Tibial nerve (tissue), 4 donors: ENCODE measurements at regions not wholly inside any gene's neighbourhood (a gene's known extent, or its start where the extent isn't known, plus 50 kb on each side); places are given as distances from the start of the nearest gene placed in this dataset.

Experiments used
- DNase-seq, 2 donors: peaks; one replicate each; pipeline ENCODE4 v3.0.0-alpha.2; 2019; ENCODE audit warnings: low spot score in 2 of 2
- H3K27ac ChIP-seq, 4 donors: fragments of 200-600 bp; sonication (generic) in 3 of 4; one replicate each; pipeline ENCODE4 v1.5.1; 2017 to 2019; ENCODE audit warnings: mild to moderate bottlenecking in 1 of 4
- H3K27me3 ChIP-seq, 2 donors: fragments of 200-600 bp; sonication (generic) in 1 of 2; one replicate each; pipeline versions ENCODE4 v1.5.1 to v1.6.0; 2017 to 2019
- H3K36me3 ChIP-seq, 3 donors: fragments of 200-600 bp; sonication (generic); one replicate each; pipeline ENCODE4 v1.5.1; 2018 to 2019
- H3K4me1 ChIP-seq, 4 donors: fragments of 200-600 bp; sonication (generic) in 3 of 4; one replicate each; pipeline ENCODE4 v1.5.1; 2017 to 2019
- H3K4me3 ChIP-seq, 4 donors: fragments of 200-600 bp; sonication (generic) in 3 of 4; one replicate each; pipeline ENCODE4 v1.5.1; 2017 to 2019; ENCODE audit warnings: mild to moderate bottlenecking in 1 of 4, moderate library complexity in 1 of 4
- H3K9me3 ChIP-seq, 4 donors: fragments of 200-600 bp; sonication (generic) in 3 of 4; one replicate each; pipeline ENCODE4 v1.5.1; 2017 to 2019
- EP300 ChIP-seq, 2 donors: sonication (generic); formaldehyde crosslinking; IDR thresholded peaks; one replicate each; pipeline ENCODE4 v1.6.1; 2017; ENCODE audit warnings: antibody characterized with exemption in 2 of 2, mild to moderate bottlenecking in 1 of 2
- POLR2A ChIP-seq, 2 donors: fragments of 450-650 bp; IDR thresholded peaks; one replicate each; pipeline ENCODE4 v1.6.1; 2017; ENCODE audit warnings: antibody characterized with exemption in 2 of 2, mild to moderate bottlenecking in 2 of 2, moderate library complexity in 2 of 2
- WGBS, 2 donors: methylation state at CpG; one replicate each; pipeline ENCODE4 v1.1.5; 2018; 5-methylcytosine and 5-hydroxymethylcytosine counted together
- TF ChIP-seq, protein P1 (sequence below), 5 experiments: fragments of 200-600 bp in 3 of 5; fragments of 450-650 bp in 2 of 5; sonication (generic) in 3 of 5; IDR thresholded peaks; one replicate each; pipeline ENCODE4 v1.5.1; 2016 to 2019; ENCODE audit warnings: antibody characterized with exemption in 5 of 5, mild to moderate bottlenecking in 3 of 5, moderate library complexity in 2 of 5

DNA sequence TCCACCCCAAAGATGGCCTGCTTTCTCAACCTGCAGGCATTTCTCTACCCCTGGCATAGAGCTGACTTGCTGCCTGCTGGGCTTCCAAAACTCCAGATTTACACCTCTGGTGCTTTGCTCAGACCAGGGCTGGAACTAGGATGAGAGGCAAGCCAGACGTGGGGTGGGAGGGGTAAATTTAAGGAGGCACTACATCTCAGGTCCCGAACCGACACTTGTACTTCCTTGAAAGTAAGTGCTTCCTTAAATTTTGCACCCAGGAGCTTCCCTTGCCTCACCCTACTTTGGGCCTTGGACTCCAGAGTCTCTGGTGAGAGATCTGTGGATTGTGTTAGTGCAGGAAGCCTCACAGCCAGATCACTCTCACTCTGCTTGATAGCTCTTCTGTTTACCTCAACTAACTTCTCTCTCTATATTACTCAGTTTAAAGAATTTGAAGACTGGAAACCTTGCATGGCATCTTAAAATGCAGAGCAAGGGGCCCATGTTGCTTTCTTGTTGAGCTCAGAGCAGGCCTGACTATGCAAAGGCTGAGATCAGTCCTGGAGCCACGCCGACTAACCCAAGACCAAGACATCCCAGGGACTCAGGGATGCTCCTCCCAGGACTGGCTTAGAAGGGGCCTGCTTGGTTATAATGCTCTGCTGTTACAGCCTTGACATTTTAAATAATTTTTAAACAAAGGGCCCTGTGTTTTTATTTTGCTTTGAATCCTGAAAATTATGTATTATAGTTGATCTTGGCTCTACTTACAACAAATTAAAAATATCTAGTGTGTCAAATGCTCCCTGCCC lies 145.0 kb upstream of the LEF1 start:
- Histone ChIP-seq H3K27me3 (no peaks in the 10 kb centered on the region), H3K36me3 (no peaks in the 10 kb centered on the region), H3K9me3 (peaks cover 0 to 4% (median 0%) of the 10 kb centered on the region in 4 donors), H3K27ac (no peak overlapping the region), H3K4me3 (no peak overlapping the region), H3K4me1 (no peaks in the 10 kb centered on the region)
- 82 to 84% methylated on average over 5 of the region's 5 CpGs for WGBS, 2 donors
- TF ChIP-seq EP300 (IDR thresholded peaks at IDR 0.05): no peak
- TF ChIP-seq, protein P1, sequence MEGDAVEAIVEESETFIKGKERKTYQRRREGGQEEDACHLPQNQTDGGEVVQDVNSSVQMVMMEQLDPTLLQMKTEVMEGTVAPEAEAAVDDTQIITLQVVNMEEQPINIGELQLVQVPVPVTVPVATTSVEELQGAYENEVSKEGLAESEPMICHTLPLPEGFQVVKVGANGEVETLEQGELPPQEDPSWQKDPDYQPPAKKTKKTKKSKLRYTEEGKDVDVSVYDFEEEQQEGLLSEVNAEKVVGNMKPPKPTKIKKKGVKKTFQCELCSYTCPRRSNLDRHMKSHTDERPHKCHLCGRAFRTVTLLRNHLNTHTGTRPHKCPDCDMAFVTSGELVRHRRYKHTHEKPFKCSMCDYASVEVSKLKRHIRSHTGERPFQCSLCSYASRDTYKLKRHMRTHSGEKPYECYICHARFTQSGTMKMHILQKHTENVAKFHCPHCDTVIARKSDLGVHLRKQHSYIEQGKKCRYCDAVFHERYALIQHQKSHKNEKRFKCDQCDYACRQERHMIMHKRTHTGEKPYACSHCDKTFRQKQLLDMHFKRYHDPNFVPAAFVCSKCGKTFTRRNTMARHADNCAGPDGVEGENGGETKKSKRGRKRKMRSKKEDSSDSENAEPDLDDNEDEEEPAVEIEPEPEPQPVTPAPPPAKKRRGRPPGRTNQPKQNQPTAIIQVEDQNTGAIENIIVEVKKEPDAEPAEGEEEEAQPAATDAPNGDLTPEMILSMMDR (IDR thresholded peaks at IDR 0.05): no peak
- no peak for TF ChIP-seq POLR2A (IDR thresholded peaks at IDR 0.05)
- DNase-seq: no peak

DNA sequence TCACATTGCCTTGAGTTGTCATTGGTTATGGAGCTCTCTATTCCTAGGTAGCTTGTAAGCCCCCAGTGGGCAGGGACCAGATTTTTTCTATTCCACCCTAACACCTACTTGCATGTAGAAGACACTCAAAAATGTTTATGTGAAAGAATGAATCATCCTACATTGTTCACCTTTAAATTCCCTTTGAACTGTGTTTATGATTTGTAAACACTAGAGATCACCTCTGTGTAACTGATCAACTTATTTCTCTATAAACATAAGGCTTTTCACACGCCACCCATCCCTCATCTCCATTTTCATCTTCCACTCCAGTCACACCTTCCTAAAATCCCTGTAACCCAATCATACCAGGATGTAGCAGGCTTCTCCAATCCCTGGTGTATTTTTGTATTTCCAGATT lies 142.6 kb upstream of the LEF1 start:
- 85 to 93% methylated on average over 1 of the region's 1 CpG for WGBS, 2 donors
- DNase-seq: no peak
- peaks cover 0 to 4% (median 0%) of the 10 kb centered on the region in 4 donors for H3K9me3 ChIP-seq
- H3K4me1 ChIP-seq: no peaks in the 10 kb centered on the region
- no peak for TF ChIP-seq EP300 (IDR thresholded peaks at IDR 0.05)
- TF ChIP-seq, protein P1 (IDR thresholded peaks at IDR 0.05): no peak
- TF ChIP-seq POLR2A (IDR thresholded peaks at IDR 0.05): no peak
- H3K27me3 ChIP-seq: no peaks in the 10 kb centered on the region
- H3K4me3 ChIP-seq: no peak overlapping the region
- H3K27ac ChIP-seq: no peak overlapping the region
- no peaks in the 10 kb centered on the region for H3K36me3 ChIP-seq

DNA sequence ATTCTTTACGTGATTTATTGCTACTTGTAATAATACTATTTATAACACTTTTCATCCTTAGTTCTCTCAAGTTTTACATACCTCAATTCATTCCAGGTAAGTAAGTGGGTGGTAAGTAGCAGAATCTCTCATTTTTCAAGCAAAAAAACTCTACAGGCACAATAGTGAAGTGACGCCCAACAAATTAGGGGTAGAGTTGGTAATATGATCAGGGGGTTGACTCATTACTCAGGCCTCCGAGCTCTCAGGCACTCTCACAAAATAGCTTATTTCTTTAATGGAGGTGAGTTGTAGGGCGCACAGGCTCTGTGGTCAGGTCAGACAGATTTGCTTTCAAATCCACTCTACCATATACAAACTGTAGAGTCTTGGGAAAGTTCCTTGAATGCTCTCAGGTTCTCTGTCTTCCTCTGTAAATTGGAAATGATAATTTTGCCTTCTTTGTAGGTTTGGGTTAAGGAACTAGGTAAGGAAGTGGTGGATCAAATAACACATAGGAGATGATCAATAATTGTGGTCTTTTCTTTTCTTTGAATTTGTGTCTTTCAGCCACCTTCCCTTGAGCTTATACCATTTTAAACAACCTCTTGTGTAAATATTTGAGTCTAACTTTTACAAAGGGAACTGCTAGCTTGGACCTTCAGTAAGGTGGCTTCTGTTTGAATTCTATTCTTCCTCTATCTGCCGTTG lies 134.9 kb upstream of the LEF1 start:
- Histone ChIP-seq H3K4me3 (no peak overlapping the region), H3K27ac (no peak overlapping the region), H3K9me3 (no peaks in the 10 kb centered on the region), H3K27me3 (no peaks in the 10 kb centered on the region), H3K4me1 (no peaks in the 10 kb centered on the region), H3K36me3 (no peaks in the 10 kb centered on the region)
- no peak for TF ChIP-seq POLR2A (IDR thresholded peaks at IDR 0.05)
- WGBS, 2 donors: 79 to 82% methylated on average over 5 of the region's 5 CpGs
- no peak for DNase-seq

DNA sequence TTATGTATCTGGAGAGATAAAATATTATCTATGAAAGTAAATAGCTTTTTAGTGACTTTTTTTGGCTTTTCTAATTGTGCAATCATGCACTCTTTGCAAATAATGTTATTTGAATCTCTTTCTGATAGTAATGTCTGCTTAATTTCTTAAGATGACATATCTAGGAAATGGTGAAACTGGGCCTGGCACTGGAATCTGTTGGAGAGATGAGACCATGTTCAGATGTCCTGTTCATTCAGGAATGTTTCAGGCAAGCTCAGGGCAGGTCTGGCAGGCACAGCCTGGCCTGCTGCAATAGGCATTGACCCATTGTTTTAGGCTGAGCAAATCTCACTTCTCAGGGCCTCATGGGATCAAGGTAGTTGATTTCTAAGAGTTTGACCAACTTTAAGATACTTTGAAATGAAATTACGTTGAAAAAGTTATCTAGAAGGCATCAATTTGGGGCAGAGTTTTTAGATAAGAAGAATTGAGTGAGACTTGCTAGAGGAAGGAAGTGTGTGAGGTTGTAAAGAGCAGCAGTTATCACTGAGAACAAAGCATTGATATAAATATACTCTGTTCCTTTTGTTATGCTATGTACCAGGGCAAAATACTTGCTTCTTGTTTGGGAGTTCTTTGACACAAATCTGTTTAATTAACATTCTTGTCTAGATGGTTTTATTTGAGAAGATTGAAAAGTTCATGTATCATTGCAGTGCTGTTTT lies 133.0 kb upstream of the LEF1 start:
- WGBS, 2 donors: 59 to 67% methylated on average over 1 of the region's 1 CpG
- TF ChIP-seq, protein P1 (IDR thresholded peaks at IDR 0.05): no peak
- TF ChIP-seq EP300 (IDR thresholded peaks at IDR 0.05) (no peak), POLR2A (IDR thresholded peaks at IDR 0.05) (no peak)
- Histone ChIP-seq H3K4me1 (no peaks in the 10 kb centered on the region), H3K27me3 (no peaks in the 10 kb centered on the region), H3K36me3 (no peaks in the 10 kb centered on the region), H3K27ac (no peak overlapping the region), H3K9me3 (no peaks in the 10 kb centered on the region), H3K4me3 (no peak overlapping the region)
- no peak for DNase-seq

DNA sequence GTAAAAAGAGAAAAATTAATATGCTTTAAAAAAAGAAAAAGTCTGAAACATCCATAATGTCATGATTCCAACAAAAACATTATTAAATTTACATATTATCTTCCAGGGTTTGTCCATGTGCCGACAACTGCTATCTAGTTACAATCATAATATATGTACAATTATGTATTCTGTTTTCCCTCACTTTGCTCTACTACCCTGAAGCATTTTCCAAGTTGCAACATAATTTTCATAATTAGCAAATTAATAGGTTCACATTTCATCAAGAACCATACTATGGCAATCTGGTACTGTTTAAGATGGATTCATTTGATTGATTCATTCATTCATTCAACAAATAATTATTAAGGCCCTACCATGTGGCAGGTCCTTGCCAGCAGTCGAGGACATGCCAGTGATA lies 128.9 kb upstream of the LEF1 start:
- Histone ChIP-seq H3K27ac (no peak overlapping the region), H3K4me3 (no peak overlapping the region), H3K4me1 (no peaks in the 10 kb centered on the region), H3K9me3 (no peaks in the 10 kb centered on the region), H3K36me3 (no peaks in the 10 kb centered on the region), H3K27me3 (no peaks in the 10 kb centered on the region)
- DNase-seq: no peak
- TF ChIP-seq EP300 (IDR thresholded peaks at IDR 0.05): no peak
- TF ChIP-seq POLR2A (IDR thresholded peaks at IDR 0.05): no peak
- TF ChIP-seq, protein P1 (IDR thresholded peaks at IDR 0.05): no peak
- WGBS, 2 donors: 75 to 78% methylated on average over 2 of the region's 2 CpGs
